Activated CD4-positive, CD25-positive, alpha-beta regulatory T cell (primary cell): ENCODE measurements at regions not wholly inside any gene's neighbourhood (a gene's known extent, or its start where the extent isn't known, plus 50 kb on each side); places are given as distances from the start of the nearest gene placed in this dataset.

Experiments used
- DNase-seq, 4 experiments: peaks; one replicate each; lab custom pipeline; 2025; lab: John Stamatoyannopoulos, UW

DNA sequence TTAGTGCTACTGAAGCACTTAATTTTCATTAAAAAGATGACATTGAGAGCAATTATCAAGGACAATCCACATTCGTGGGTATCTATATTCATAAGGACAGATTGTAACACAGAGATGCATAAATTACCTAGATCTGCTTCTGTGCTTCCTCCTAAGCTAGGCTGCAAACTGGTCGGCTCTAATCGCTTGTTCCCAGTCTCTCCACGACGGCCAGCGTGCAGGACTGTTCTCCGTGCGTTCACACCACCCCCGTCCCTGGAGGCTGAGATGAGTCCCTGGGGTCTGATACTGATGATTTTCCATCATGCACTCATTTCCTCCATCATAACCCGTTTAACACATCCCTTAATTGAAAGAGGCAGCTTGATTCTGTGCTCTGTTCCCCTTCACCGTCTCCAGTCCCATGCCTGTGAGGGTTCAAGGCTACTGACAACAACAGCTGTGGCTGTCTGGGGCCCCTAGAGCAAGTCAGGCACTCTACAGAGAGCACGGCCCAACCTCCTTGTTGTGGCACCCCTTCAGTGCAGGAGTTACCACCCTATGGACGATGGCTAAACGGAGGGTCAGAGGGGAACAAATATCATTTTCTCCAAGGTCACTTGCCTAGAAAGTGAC lies 469.6 kb downstream of the NPHP4 start:
- DNase-seq = no peak

- no peak for DNase-seq
These were observed 472.7 kb downstream of the NPHP4 start for GRCh38 chr1:5519366-5520135.

DNA sequence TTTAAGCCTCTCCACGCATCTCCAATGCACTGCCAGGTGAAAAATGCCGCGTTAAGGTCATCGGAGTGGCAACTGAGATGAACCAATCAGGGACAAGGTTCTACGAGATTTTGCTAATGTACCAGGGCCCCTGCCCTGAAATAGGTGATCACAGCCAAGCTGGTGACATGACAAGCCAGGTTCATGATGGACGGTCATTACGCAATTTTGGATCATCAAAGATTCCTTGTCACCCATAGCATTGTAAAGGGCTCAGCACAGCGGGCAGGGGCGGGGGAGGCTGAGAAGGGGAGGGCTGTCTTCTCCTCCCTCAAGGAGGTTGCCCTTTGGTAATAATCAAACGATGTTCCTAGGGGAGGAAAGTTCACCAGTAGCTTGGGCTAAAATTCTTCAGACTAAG lies 475.5 kb downstream of the NPHP4 start:
- no peak for DNase-seq

DNA sequence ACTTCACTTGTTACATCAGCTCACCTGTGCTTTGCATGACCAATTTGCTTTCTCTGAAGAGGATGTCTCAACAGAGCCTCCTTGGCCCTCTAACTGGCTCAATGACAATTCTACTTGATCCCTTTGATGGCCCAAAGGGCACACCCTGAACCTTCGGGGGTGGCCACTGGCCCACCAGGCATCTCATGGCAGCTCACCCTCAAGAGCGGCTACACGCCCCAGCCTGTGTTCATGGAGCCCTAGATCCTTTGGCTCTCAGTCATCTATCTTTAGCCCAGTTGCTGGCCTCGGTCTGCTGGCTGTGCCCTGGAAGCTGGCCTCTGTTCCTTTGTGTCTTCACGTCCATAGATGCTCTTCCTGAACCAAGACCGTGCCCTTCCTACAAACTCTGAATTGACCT lies 476.7 kb downstream of the NPHP4 start:
- no peak for DNase-seq

GRCh38 chr1:5514527-5515183 lies 477.6 kb downstream of the NPHP4 start:
- DNase-seq = peak; percentile 44 to 63 (median 52)

GRCh38 chr1:5513846-5514526 lies 478.2 kb downstream of the NPHP4 start:
- DNase-seq = no peak

GRCh38 chr1:5513179-5513578 lies 479.0 kb downstream of the NPHP4 start:
- DNase-seq = no peak

GRCh38 chr1:5511381-5512097 lies 480.7 kb downstream of the NPHP4 start:
- no peak for DNase-seq

GRCh38 chr1:5509664-5510452 lies 482.4 kb downstream of the NPHP4 start:
- DNase-seq = peak; percentile 39 to 58 (median 52)

DNA sequence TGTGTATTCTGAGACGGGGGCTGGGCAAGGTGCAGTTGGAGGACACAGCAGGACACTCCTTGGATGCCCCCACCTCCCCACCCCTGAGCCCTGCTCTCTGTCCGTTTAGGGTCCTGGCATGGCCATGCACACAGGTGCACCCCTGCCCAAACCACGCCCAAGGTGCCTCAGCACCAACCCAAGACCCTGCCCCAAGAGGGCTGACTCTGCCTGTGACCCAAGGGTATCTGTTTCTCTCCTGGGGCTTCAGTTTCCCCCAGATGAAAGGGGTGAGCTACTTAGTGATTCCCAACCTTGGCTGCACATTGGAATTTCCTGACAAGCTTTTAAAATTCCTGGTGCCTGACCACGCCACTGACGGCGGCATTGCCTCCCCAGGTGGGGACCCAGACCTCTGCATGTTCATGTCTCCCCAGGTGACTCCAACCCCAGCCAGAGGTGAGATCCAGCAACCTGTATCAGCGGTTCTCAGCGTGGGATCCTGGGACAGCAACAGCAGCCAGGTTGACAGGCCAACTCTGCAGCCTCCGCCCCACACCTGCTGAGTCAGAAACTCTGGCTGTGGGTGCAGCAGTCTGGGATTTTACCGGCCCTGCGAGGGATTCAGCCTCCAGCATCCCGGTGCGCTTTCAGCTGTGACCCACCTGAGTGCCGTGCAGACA lies 483.4 kb downstream of the NPHP4 start:
- DNase-seq = no peak

DNA sequence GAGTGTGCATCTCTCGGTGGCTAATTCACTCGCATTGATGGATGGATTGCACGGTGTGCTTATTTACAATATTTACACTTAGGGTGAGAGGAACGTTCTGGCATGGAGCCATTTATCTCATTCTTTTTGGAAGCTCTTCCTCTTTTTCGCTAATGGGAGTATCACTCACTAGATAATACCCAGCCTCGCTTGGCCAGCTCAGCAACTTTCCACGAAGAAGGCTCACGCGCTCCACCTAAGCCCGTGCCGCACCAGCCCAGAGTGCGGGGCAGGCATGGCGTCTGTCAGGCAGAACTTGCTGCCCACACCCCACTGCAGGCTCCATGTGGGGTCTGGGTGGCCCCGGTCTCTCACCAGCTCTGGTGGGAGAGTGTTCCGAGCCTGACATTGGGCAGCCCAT lies 484.9 kb downstream of the NPHP4 start:
- no peak for DNase-seq

GRCh38 chr1:5506634-5507033 lies 485.6 kb downstream of the NPHP4 start:
- DNase-seq = no peak

- DNase-seq = no peak
These were observed 486.3 kb downstream of the NPHP4 start for GRCh38 chr1:5505944-5506343.

GRCh38 chr1:5504364-5504740 lies 487.9 kb downstream of the NPHP4 start:
- no peak for DNase-seq

- DNase-seq = no peak
These were observed 488.5 kb downstream of the NPHP4 start for GRCh38 chr1:5503556-5504363.

DNA sequence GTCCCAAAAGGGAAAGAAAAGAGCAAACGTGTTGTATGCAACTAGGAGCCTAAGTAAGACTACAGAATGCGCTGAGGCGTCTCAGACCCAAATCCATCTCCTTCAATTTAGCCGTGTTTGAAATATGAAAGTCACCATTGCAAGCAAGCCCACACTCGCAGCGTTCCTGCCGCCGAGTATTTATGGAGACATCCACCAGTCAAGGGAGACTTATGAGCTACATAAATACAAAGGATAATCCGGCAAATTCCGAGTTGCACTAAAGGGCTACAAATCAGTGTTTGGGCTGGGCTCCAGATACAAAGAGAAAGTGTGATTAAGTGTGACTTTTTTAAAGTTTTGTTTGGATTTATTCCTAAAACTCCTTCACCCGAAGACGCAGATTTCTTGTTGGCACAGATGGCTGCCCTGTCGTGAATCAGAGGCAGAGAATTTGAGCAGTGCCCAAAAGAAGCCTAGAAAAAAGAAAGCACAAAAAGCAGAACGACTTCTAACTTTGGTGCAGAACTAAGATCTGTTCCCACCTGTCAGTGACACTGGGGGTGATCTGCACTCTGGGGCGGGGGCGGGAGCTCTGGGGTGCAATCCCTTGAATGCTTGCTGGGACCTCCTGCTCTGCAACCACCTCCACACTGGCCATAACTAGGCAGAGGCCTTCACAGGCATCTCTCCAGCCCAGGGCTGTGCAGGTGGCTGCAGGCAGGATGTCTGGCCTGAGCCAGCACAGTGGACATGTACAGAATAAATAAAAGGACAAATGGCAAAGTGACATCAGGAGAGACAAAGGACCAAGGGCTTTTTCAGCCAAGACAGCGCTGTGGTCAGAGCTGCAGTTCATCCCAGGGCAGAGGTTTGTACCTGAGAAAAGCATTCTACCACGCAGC lies 489.7 kb downstream of the NPHP4 start:
- no peak for DNase-seq

DNA sequence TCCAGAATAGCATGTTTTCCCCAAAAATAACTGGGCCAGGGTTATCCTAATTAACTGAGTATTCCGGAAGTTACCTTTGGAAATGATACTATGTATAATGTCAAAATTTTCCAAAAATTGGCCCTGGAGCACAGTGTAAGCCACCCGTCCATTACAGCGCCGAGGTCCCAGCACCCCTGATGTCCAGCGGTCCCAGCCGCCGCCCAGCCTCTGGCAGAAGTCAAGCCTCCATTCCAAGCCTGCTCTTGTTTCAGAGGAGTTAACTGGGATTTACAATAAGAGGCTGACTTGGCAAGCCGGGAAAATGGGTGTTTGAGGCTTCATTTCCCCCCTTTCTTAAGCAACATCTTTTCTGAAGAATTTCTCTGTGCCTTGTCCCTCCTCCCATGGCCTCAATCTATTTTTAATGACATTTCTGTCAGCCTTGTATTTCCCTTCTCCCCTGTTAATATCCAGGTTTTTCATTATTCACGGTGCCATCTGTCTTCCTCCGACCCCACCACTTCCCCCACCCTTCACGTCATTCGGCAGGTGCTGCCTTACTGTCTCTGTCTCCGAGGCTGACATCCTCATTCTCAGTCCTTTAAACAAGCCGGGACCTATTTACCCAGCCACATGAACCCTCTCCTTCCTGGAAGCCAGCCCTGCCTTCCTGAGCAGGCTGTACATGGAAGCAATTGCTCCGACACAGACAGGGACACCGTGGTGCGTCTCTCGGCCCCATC lies 490.9 kb downstream of the NPHP4 start:
- DNase-seq = no peak

- no peak for DNase-seq
These were observed 491.7 kb downstream of the NPHP4 start for GRCh38 chr1:5500541-5500940.
